Sigmoid colon (tissue), 6 donors: ENCODE measurements at regions not wholly inside any gene's neighbourhood (a gene's known extent, or its start where the extent isn't known, plus 50 kb on each side); places are given as distances from the start of the nearest gene placed in this dataset.

ENCODE experiments used
- DNase-seq: peaks from one replicate; pipeline ENCODE4 v3.0.0-alpha.2; 2019
- H3K27ac ChIP-seq, 4 donors: fragments of 200-600 bp; sonication (generic); one replicate each; pipeline ENCODE4 v1.5.1; 2016 to 2019; ENCODE audit warnings: mild to moderate bottlenecking in 1 of 4
- H3K27me3 ChIP-seq, 3 donors: fragments of 200-600 bp; sonication (generic); one replicate each; pipeline ENCODE4 v1.5.1; 2019; ENCODE audit warnings: mild to moderate bottlenecking in 1 of 3
- H3K36me3 ChIP-seq, 4 donors: fragments of 200-600 bp; sonication (generic); one replicate each; pipeline ENCODE4 v1.5.1; 2016 to 2019
- H3K4me1 ChIP-seq, 4 donors: fragments of 200-600 bp; sonication (generic); one replicate each; pipeline ENCODE4 v1.5.1; 2017 to 2019
- H3K4me3 ChIP-seq, 4 donors: fragments of 200-600 bp; sonication (generic); one replicate each; pipeline ENCODE4 v1.5.1; 2017 to 2019; ENCODE audit warnings: mild to moderate bottlenecking in 2 of 4, moderate library complexity in 1 of 4
- H3K9me3 ChIP-seq, 4 donors: fragments of 200-600 bp in 3 of 4; sonication (generic) in 3 of 4; one replicate each; pipeline versions ENCODE4 v1.5.1 to v1.6.1; 2013 to 2019
- CTCF ChIP-seq, 4 experiments: fragments of 450-650 bp in 3 of 4; fragments of 200-600 bp in 1 of 4; IDR thresholded peaks; one replicate each; pipeline ENCODE4 v1.5.1; 2016 to 2019; ENCODE audit warnings: antibody characterized with exemption in 4 of 4, mild to moderate bottlenecking in 3 of 4, moderate library complexity in 2 of 4
- EP300 ChIP-seq, 4 donors: sonication (generic); formaldehyde crosslinking; IDR thresholded peaks; one replicate each; pipeline ENCODE4 v1.6.1; 2017; ENCODE audit warnings: antibody characterized with exemption in 4 of 4
- POLR2A ChIP-seq, 2 donors: fragments of 450-650 bp; IDR thresholded peaks; one replicate each; pipeline ENCODE4 v1.6.1; 2016; ENCODE audit warnings: antibody characterized with exemption in 2 of 2, mild to moderate bottlenecking in 2 of 2, moderate library complexity in 2 of 2
- POLR2AphosphoS5 ChIP-seq, 4 donors: sonication (generic); formaldehyde crosslinking; IDR thresholded peaks; one replicate each; pipeline ENCODE4 v1.6.1; 2017; ENCODE audit warnings: antibody characterized with exemption in 4 of 4
- WGBS, 2 donors: extraction: QIAGEN DNeasy Blood & Tissue Kit; methylation state at CpG; one replicate each; pipeline ENCODE4 v1.1.7; 2013; 5-methylcytosine and 5-hydroxymethylcytosine counted together
- intact Hi-C: fragments of 100-400 bp; cut with DNase I; formaldehyde crosslinking; loops from one replicate; pipeline ENCODE4 v1.15.1; 2023
- donor health status: healthy with polysubstance abuse.
- donor health status: healthy.

- TF ChIP-seq POLR2AphosphoS5 (IDR thresholded peaks at IDR 0.05), result no peak
- no peak for TF ChIP-seq POLR2A (IDR thresholded peaks at IDR 0.05)
- no peak for TF ChIP-seq EP300 (IDR thresholded peaks at IDR 0.05)
- TF ChIP-seq CTCF (IDR thresholded peaks at IDR 0.05), result no peak
- no peaks in the 10 kb centered on the region for H3K36me3 ChIP-seq
- H3K27me3 ChIP-seq, result no peaks in the 10 kb centered on the region
- 85 to 89% methylated on average over 5 of the region's 5 CpGs for WGBS, 2 donors
- H3K4me3 ChIP-seq, result no peak overlapping the region
- peaks cover 0 to 3% (median 0%) of the 10 kb centered on the region in 4 donors for H3K9me3 ChIP-seq
- H3K4me1 ChIP-seq, result no peaks in the 10 kb centered on the region
- no peak for DNase-seq
- intact Hi-C loops, result no loop called here
- no peak overlapping the region for H3K27ac ChIP-seq
These were observed 339.0 kb downstream of the GABRB3 start for GRCh38 chr15:26433818-26434217.

- Histone ChIP-seq H3K4me3 (no peak overlapping the region), H3K36me3 (no peaks in the 10 kb centered on the region), H3K27ac (no peak overlapping the region), H3K9me3 (peaks cover 0 to 3% (median 0%) of the 10 kb centered on the region in 4 donors), H3K27me3 (no peaks in the 10 kb centered on the region), H3K4me1 (no peaks in the 10 kb centered on the region)
- WGBS, 2 donors, result 85 to 89% methylated on average over 2 of the region's 2 CpGs
- intact Hi-C loops, result no loop called here
- no peak for DNase-seq
- TF ChIP-seq POLR2AphosphoS5 (IDR thresholded peaks at IDR 0.05) (no peak), CTCF (IDR thresholded peaks at IDR 0.05) (no peak), EP300 (IDR thresholded peaks at IDR 0.05) (no peak), POLR2A (IDR thresholded peaks at IDR 0.05) (no peak)
These were observed 339.8 kb downstream of the GABRB3 start for GRCh38 chr15:26433060-26433459.

GRCh38 chr15:26421065-26421464 lies 351.8 kb downstream of the GABRB3 start:
- intact Hi-C loops, result no loop called here
- H3K27ac ChIP-seq, result no peak overlapping the region
- peaks cover 0 to 4% (median 0%) of the 10 kb centered on the region in 4 donors for H3K9me3 ChIP-seq
- no peaks in the 10 kb centered on the region for H3K36me3 ChIP-seq
- DNase-seq, result no peak
- H3K27me3 ChIP-seq, result no peaks in the 10 kb centered on the region
- TF ChIP-seq POLR2AphosphoS5 (IDR thresholded peaks at IDR 0.05) (no peak), POLR2A (IDR thresholded peaks at IDR 0.05) (no peak), CTCF (IDR thresholded peaks at IDR 0.05) (no peak), EP300 (IDR thresholded peaks at IDR 0.05) (no peak)
- H3K4me1 ChIP-seq, result no peaks in the 10 kb centered on the region
- WGBS, 2 donors, result 54 to 61% methylated on average over 2 of the region's 2 CpGs
- H3K4me3 ChIP-seq, result no peak overlapping the region

- TF ChIP-seq CTCF (IDR thresholded peaks at IDR 0.05) (no peak), POLR2AphosphoS5 (IDR thresholded peaks at IDR 0.05) (no peak), POLR2A (IDR thresholded peaks at IDR 0.05) (no peak), EP300 (IDR thresholded peaks at IDR 0.05) (no peak)
- 61 to 62% methylated on average over 4 of the region's 4 CpGs for WGBS, 2 donors
- no peak overlapping the region for H3K4me3 ChIP-seq
- no peak overlapping the region for H3K27ac ChIP-seq
- no peak for DNase-seq
- no peaks in the 10 kb centered on the region for H3K4me1 ChIP-seq
- H3K9me3 ChIP-seq, result peaks cover 0 to 6% (median 0%) of the 10 kb centered on the region in 4 donors
- intact Hi-C loops, result no loop called here
- no peaks in the 10 kb centered on the region for H3K36me3 ChIP-seq
- no peaks in the 10 kb centered on the region for H3K27me3 ChIP-seq
These were observed 377.2 kb downstream of the GABRB3 start for GRCh38 chr15:26395624-26396023.

- TF ChIP-seq POLR2A (IDR thresholded peaks at IDR 0.05) (no peak), CTCF (IDR thresholded peaks at IDR 0.05) (no peak), POLR2AphosphoS5 (IDR thresholded peaks at IDR 0.05) (no peak), EP300 (IDR thresholded peaks at IDR 0.05) (no peak)
- intact Hi-C loops, result no loop called here
- WGBS, 2 donors, result 42 to 64% methylated on average over 8 of the region's 8 CpGs
These were observed 378.1 kb downstream of the GABRB3 start for GRCh38 chr15:26394801-26395200.

More at GRCh38 chr15:26394801-26395200, 378.1 kb downstream of the GABRB3 start:
- Histone ChIP-seq H3K36me3 (no peaks in the 10 kb centered on the region), H3K4me3 (no peak overlapping the region), H3K4me1 (no peaks in the 10 kb centered on the region), H3K9me3 (peaks cover 0 to 6% (median 0%) of the 10 kb centered on the region in 4 donors), H3K27me3 (no peaks in the 10 kb centered on the region), H3K27ac (no peak overlapping the region)
- no peak for DNase-seq
